Ovary (tissue), 3 donors: ENCODE measurements at regions not wholly inside any gene's neighbourhood (a gene's known extent, or its start where the extent isn't known, plus 50 kb on each side); places are given as distances from the start of the nearest gene placed in this dataset.

Source experiments
- EP300 ChIP-seq: sonication (generic); formaldehyde crosslinking; IDR thresholded peaks from one replicate; pipeline ENCODE4 v1.6.1; 2017; ENCODE audit warnings: antibody characterized with exemption
- POLR2A ChIP-seq: fragments of 450-650 bp; IDR thresholded peaks from one replicate; pipeline ENCODE4 v1.6.1; 2017; ENCODE audit warnings: antibody characterized with exemption, mild to moderate bottlenecking, moderate library complexity
- TF ChIP-seq, protein P1 (sequence below), 3 donors: fragments of 450-650 bp in 2 of 3; fragments of 200-600 bp in 1 of 3; IDR thresholded peaks; one replicate each; pipeline versions ENCODE4 v1.5.1 to v1.8.0; 2016 to 2022; ENCODE audit warnings: antibody characterized with exemption in 3 of 3, mild to moderate bottlenecking in 1 of 3
- donor health status: DM: no; HTN: no; CAD: no.

DNA sequence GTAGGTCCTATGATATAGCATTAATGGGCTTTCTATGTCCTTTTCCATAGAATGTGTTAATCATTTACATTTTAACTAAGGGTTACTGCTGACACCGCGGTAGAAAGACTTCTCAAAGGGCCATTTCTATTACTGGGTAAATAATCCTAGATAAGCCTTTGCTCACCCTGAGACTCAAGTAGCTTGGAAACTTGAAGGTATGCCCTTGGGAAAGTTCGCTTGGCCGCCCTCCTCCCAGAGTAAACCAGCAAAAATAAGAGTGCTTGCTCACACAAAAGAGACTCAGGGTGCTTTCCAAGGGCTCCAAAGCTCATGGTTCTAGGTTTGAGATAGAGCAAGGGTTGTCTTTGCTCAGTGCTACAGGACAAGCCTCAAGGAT, 85.8 kb upstream of the TMPRSS2 start:
- TF ChIP-seq POLR2A: no peak
- TF ChIP-seq, protein P1, sequence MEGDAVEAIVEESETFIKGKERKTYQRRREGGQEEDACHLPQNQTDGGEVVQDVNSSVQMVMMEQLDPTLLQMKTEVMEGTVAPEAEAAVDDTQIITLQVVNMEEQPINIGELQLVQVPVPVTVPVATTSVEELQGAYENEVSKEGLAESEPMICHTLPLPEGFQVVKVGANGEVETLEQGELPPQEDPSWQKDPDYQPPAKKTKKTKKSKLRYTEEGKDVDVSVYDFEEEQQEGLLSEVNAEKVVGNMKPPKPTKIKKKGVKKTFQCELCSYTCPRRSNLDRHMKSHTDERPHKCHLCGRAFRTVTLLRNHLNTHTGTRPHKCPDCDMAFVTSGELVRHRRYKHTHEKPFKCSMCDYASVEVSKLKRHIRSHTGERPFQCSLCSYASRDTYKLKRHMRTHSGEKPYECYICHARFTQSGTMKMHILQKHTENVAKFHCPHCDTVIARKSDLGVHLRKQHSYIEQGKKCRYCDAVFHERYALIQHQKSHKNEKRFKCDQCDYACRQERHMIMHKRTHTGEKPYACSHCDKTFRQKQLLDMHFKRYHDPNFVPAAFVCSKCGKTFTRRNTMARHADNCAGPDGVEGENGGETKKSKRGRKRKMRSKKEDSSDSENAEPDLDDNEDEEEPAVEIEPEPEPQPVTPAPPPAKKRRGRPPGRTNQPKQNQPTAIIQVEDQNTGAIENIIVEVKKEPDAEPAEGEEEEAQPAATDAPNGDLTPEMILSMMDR (IDR thresholded peaks at IDR 0.05): no peak
- TF ChIP-seq EP300: no peak
